ENCODE measurements at regions not wholly inside any gene's neighbourhood (a gene's known extent, or its start where the extent isn't known, plus 50 kb on each side); places are given as distances from the start of the nearest gene placed in this dataset.

GRCh38 chr6:137734005-137734874 lies 132.8 kb upstream of the TNFAIP3 start:
- Mint-ChIP-seq H3K27me3 (no peaks in the 10 kb centered on the region), H3K4me3 (no peak overlapping the region), H3K27ac (no peak overlapping the region), H3K4me1 (peaks cover 15% of the 10 kb centered on the region), H3K36me3 (ENCODE audit: low read depth) (no peaks in the 10 kb centered on the region)
- ATAC-seq (no peak), DNase-seq (no peak)
- no peaks in the 10 kb centered on the region for H3K9me3 ChIP-seq (ENCODE audit: control insufficient read depth, low read length, poor library complexity, severe bottlenecking)

- no peaks in the 10 kb centered on the region for H3K9me3 ChIP-seq (ENCODE audit: control insufficient read depth, low read length, poor library complexity, severe bottlenecking)
- H3K4me1 Mint-ChIP-seq = peaks cover 15% of the 10 kb centered on the region
- H3K4me3 Mint-ChIP-seq = no peak overlapping the region
- ATAC-seq (no peak), DNase-seq (no peak)
- H3K27ac Mint-ChIP-seq = no peak overlapping the region
- H3K27me3 Mint-ChIP-seq = no peaks in the 10 kb centered on the region
- no peaks in the 10 kb centered on the region for H3K36me3 Mint-ChIP-seq (ENCODE audit: low read depth)
These were observed 132.2 kb upstream of the TNFAIP3 start for GRCh38 chr6:137734875-137735182.

- peak; percentile 94 for ATAC-seq
- peak overlapping the region; percentile 96 for H3K27ac Mint-ChIP-seq
- no peaks in the 10 kb centered on the region for H3K9me3 ChIP-seq (ENCODE audit: control insufficient read depth, low read length, poor library complexity, severe bottlenecking)
- peaks cover 15% of the 10 kb centered on the region for H3K4me1 Mint-ChIP-seq
- H3K4me3 Mint-ChIP-seq = peak overlapping the region; percentile 15
- no peaks in the 10 kb centered on the region for H3K36me3 Mint-ChIP-seq (ENCODE audit: low read depth)
- DNase-seq = peak in 1 of 3 donors; percentile 15
- H3K27me3 Mint-ChIP-seq = no peaks in the 10 kb centered on the region
These were observed 130.8 kb upstream of the TNFAIP3 start for GRCh38 chr6:137736048-137736818.

DNA sequence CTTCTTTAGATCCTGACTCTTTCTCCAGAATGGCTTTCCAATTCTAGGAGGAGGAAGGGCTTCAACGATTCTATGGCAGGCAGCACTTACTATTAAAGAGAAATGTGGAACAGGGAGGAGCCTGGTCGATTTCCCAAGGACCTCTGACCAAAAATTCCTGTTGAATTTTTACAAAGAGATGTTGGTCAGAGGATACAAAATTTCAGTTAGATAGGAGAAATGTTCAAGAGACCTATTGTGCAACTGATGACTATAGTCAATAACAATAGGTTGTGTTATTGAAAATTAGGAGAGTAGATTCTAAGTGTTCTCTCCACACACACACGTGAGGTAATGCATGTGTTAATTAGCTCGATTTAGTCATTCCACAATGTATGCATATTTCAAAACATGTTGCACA lies 130.1 kb upstream of the TNFAIP3 start:
- Mint-ChIP-seq H3K36me3 (ENCODE audit: low read depth) (no peaks in the 10 kb centered on the region), H3K4me1 (peaks cover 15% of the 10 kb centered on the region), H3K27ac (peak overlapping the region; percentile 96), H3K27me3 (no peaks in the 10 kb centered on the region), H3K4me3 (no peak overlapping the region)
- ATAC-seq (no peak), DNase-seq (no peak)
- no peaks in the 10 kb centered on the region for H3K9me3 ChIP-seq (ENCODE audit: control insufficient read depth, low read length, poor library complexity, severe bottlenecking)

DNA sequence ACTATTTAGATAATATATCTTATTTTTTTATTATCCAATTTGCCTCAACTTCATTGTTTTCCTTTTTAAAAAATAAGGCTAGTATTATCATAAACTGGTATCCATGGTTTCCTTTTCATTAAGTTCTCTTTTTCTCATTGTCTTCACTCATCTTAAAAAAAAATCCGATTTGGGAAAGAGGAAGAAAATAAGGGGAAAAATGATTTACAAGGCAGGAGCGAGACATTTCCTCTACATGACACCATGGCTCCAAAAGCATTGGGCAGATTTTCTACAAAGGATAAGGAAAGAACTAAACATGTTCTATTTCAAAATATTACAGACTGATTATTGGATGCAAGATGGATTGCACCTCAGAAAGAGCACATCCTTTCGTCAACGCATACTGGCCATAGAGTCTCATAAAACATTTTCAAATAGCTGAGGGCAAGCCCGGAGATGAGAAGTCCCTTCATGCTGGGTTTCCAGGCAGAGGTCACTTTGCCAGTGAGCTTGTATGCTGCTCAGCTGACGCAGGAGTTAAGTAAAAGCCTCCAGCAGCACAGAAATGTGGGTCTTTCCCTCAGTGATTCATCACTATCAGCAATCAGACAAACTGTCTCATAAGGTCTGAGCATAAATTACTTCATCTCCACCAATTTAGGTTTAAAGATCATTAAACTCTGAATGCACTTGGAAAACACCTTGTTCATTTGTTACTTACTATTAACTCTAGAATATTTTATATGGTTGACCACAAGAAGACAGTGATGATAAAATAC lies 129.0 kb upstream of the TNFAIP3 start:
- H3K27me3 Mint-ChIP-seq = no peaks in the 10 kb centered on the region
- DNase-seq = no peak
- H3K4me1 Mint-ChIP-seq = peaks cover 15% of the 10 kb centered on the region
- no peak overlapping the region for H3K4me3 Mint-ChIP-seq
- no peaks in the 10 kb centered on the region for H3K9me3 ChIP-seq (ENCODE audit: control insufficient read depth, low read length, poor library complexity, severe bottlenecking)
- peak; percentile 35 for ATAC-seq
- H3K27ac Mint-ChIP-seq = peak overlapping the region; percentile 96
- no peaks in the 10 kb centered on the region for H3K36me3 Mint-ChIP-seq (ENCODE audit: low read depth)

DNA sequence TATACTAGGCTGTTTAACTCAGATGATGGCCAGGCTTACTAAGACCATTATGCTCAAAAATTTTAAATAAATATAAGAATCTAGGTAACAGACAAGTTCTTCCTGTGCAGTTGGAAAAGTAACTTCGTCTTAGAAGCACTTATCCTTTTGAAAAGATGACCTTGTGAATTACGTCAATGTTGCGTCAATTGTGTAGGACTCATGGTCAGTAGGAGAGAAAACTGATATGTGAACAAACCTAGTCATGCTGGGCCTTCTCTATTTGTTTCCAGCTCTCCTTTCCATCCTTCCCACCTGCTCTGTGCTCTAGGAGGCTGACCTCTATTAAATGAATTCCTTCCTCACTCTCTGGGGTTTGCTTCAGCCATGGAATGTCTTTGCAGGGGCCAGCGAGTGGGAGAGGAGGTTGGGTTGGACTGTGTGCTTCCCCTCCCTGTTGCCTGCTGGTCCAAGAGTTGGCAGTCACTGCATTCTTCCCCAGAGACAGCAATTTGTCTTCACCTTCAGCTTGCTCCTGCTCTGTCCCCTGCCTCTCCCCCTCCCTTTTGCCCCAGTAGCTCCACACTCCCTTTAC lies 128.0 kb upstream of the TNFAIP3 start:
- peak overlapping the region; percentile 96 for H3K27ac Mint-ChIP-seq
- H3K27me3 Mint-ChIP-seq = no peaks in the 10 kb centered on the region
- H3K4me3 Mint-ChIP-seq = no peak overlapping the region
- ATAC-seq (no peak), DNase-seq (no peak)
- no peaks in the 10 kb centered on the region for H3K36me3 Mint-ChIP-seq (ENCODE audit: low read depth)
- peaks cover 13% of the 10 kb centered on the region for H3K4me1 Mint-ChIP-seq
- no peaks in the 10 kb centered on the region for H3K9me3 ChIP-seq (ENCODE audit: control insufficient read depth, low read length, poor library complexity, severe bottlenecking)

DNA sequence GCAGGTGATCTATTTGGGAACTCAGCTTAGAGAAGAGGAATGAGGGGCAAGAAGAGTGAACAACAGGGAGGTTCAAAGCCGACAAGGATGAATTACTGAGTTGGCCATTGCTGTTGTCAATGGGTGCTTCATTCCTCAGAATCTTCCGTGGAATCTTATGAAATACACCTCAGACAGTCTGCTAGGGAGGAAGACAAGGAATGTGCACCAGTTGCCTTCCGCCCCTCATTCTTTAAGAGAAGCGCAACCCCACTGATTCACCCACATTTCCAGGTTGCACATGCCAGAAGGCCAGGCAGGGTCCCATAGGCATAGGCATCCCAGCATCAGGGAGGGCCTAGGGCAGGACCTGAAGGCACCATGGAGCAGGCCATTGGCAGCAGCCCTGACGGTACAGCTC lies 127.5 kb upstream of the TNFAIP3 start:
- Mint-ChIP-seq H3K36me3 (ENCODE audit: low read depth) (no peaks in the 10 kb centered on the region), H3K27ac (peak overlapping the region; percentile 96), H3K4me3 (no peak overlapping the region), H3K4me1 (peaks cover 14% of the 10 kb centered on the region), H3K27me3 (no peaks in the 10 kb centered on the region)
- DNase-seq = no peak
- no peaks in the 10 kb centered on the region for H3K9me3 ChIP-seq (ENCODE audit: control insufficient read depth, low read length, poor library complexity, severe bottlenecking)
- ATAC-seq = no peak

- Mint-ChIP-seq H3K36me3 (ENCODE audit: low read depth) (no peaks in the 10 kb centered on the region), H3K27ac (no peak overlapping the region), H3K4me3 (no peak overlapping the region), H3K4me1 (peaks cover 14% of the 10 kb centered on the region), H3K27me3 (no peaks in the 10 kb centered on the region)
- ATAC-seq = no peak
- DNase-seq = no peak
- H3K9me3 ChIP-seq (ENCODE audit: control insufficient read depth, low read length, poor library complexity, severe bottlenecking) = no peaks in the 10 kb centered on the region
These were observed 126.8 kb upstream of the TNFAIP3 start for GRCh38 chr6:137740091-137740755.

GRCh38 chr6:137740967-137741761 lies 125.9 kb upstream of the TNFAIP3 start:
- ATAC-seq (no peak), DNase-seq (no peak)
- Mint-ChIP-seq H3K27me3 (no peaks in the 10 kb centered on the region), H3K4me3 (no peak overlapping the region), H3K27ac (peak overlapping the region; percentile 37), H3K36me3 (ENCODE audit: low read depth) (no peaks in the 10 kb centered on the region), H3K4me1 (peaks cover 13% of the 10 kb centered on the region)
- H3K9me3 ChIP-seq (ENCODE audit: control insufficient read depth, low read length, poor library complexity, severe bottlenecking) = no peaks in the 10 kb centered on the region

- ATAC-seq = no peak
- no peaks in the 10 kb centered on the region for H3K9me3 ChIP-seq (ENCODE audit: control insufficient read depth, low read length, poor library complexity, severe bottlenecking)
- no peaks in the 10 kb centered on the region for H3K27me3 Mint-ChIP-seq
- peak overlapping the region; percentile 49 for H3K27ac Mint-ChIP-seq
- H3K4me1 Mint-ChIP-seq = peaks cover 6% of the 10 kb centered on the region
- no peak overlapping the region for H3K4me3 Mint-ChIP-seq
- no peak for DNase-seq
- no peaks in the 10 kb centered on the region for H3K36me3 Mint-ChIP-seq (ENCODE audit: low read depth)
These were observed 123.6 kb upstream of the TNFAIP3 start for GRCh38 chr6:137743493-137743892.

DNA sequence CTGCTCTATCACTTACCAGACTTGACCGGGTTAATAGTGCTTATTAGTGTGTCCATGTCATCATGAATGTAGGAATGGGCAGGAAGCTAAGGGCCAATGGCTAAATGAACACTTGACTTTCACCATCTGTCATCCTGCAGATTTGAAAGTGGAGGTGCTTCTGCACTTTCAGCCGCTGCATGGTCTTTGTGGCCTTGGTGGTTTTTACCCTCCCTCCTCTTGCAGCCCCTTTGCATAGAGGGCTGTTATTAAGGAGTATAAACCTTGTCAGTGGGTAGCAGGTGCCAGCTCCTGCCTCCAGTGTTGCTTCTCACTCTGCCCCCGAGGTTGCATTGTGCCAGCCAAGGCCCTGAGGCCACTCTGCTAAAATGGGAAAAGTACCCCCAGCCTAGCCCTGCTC lies 122.2 kb upstream of the TNFAIP3 start:
- Mint-ChIP-seq H3K27ac (peak overlapping the region; percentile 49), H3K4me3 (no peak overlapping the region), H3K4me1 (peaks cover 6% of the 10 kb centered on the region), H3K36me3 (ENCODE audit: low read depth) (no peaks in the 10 kb centered on the region), H3K27me3 (no peaks in the 10 kb centered on the region)
- no peak for DNase-seq
- no peak for ATAC-seq
- no peaks in the 10 kb centered on the region for H3K9me3 ChIP-seq (ENCODE audit: control insufficient read depth, low read length, poor library complexity, severe bottlenecking)

DNA sequence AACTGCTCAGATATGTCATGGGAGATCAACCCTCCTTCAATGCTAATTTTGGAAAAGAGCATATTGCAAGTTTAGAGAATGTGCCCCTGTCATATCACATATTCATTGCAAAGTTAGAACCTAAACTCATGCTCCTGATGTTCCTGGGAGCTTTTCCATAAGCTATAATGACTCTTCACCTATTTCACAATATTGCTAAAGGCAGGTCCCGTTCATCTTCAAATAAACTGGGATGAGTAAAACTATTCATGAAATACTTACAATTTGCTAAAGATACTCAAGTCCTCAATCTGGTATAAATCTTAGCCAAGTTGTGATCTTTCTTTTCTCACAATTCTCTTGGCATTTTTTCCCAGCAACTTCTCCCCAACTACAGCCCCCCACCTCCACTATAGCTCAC lies 121.7 kb upstream of the TNFAIP3 start:
- H3K9me3 ChIP-seq (ENCODE audit: control insufficient read depth, low read length, poor library complexity, severe bottlenecking) = no peaks in the 10 kb centered on the region
- DNase-seq (no peak), ATAC-seq (no peak)
- Mint-ChIP-seq H3K36me3 (ENCODE audit: low read depth) (no peaks in the 10 kb centered on the region), H3K4me1 (peaks cover 6% of the 10 kb centered on the region), H3K27ac (peak overlapping the region; percentile 49), H3K4me3 (no peak overlapping the region), H3K27me3 (no peaks in the 10 kb centered on the region)
